Naive B cell (primary cell): ENCODE measurements at regions not wholly inside any gene's neighbourhood (a gene's known extent, or its start where the extent isn't known, plus 50 kb on each side); places are given as distances from the start of the nearest gene placed in this dataset.
A peak's percentile ranks its signal among the peaks of the same experiment; 100 is the strongest.

Experiments
- ATAC-seq, 2 donors: fragments of 150-1000 bp; cut with Tn5 transposase; 2 replicates each; pipeline ENCODE4 v1.10.0; 2021; ENCODE audit warnings: low read depth in 2 of 2, mild to moderate bottlenecking in 2 of 2, moderate library complexity in 2 of 2
- DNase-seq: peaks from one replicate; pipeline ENCODE4 v3.0.0; 2022
- H3K27ac Mint-ChIP-seq, 6 donors: one replicate each; pipeline ENCODE4 v1.8.0; 2020 to 2022; ENCODE audit warnings: mild to moderate bottlenecking in 6 of 6, mixed read lengths in 6 of 6, moderate library complexity in 5 of 6, inconsistent platforms in 2 of 6
- H3K27me3 Mint-ChIP-seq, 3 donors: one replicate each; pipeline ENCODE4 v1.8.0; 2021 to 2022; ENCODE audit warnings: mixed read lengths in 3 of 3, mild to moderate bottlenecking in 1 of 3
- H3K36me3 Mint-ChIP-seq, 2 donors: one replicate each; pipeline ENCODE4 v1.8.0; 2020 to 2022; ENCODE audit warnings: mixed read lengths in 2 of 2, inconsistent platforms in 1 of 2, mild to moderate bottlenecking in 1 of 2
- H3K4me1 Mint-ChIP-seq, 3 donors: one replicate each; pipeline ENCODE4 v1.8.0; 2020 to 2022; ENCODE audit warnings: mixed read lengths in 3 of 3, inconsistent platforms in 1 of 3, mild to moderate bottlenecking in 1 of 3, moderate library complexity in 1 of 3
- H3K4me3 Mint-ChIP-seq, 8 donors: one replicate each; pipeline ENCODE4 v1.8.0; 2020 to 2022; ENCODE audit warnings: mild to moderate bottlenecking in 8 of 8, mixed read lengths in 8 of 8, moderate library complexity in 8 of 8, inconsistent platforms in 2 of 8
- H3K9me3 Mint-ChIP-seq, 7 donors: one replicate each; pipeline ENCODE4 v1.8.0; 2020 to 2022; ENCODE audit warnings: mixed read lengths in 7 of 7, mild to moderate bottlenecking in 5 of 7, inconsistent platforms in 2 of 7, moderate library complexity in 1 of 7

- Mint-ChIP-seq H3K4me1 (no peaks in the 10 kb centered on the region), H3K36me3 (peaks cover 0 to 19% of the 10 kb centered on the region in 2 donors), H3K4me3 (peak overlapping the region in 1 of 8 donors; percentile 0), H3K27me3 (peaks cover 10 to 19% (median 12%) of the 10 kb centered on the region in 3 donors), H3K9me3 (peaks cover 8 to 28% (median 17%) of the 10 kb centered on the region in 7 donors), H3K27ac (no peak overlapping the region)
- DNase-seq, result no peak
- no peak for ATAC-seq
These were observed 683.9 kb downstream of the TBC1D22A start for GRCh38 chr22:47446331-47446730.

- DNase-seq (no peak), ATAC-seq (no peak)
- peaks cover 10 to 19% (median 12%) of the 10 kb centered on the region in 3 donors for H3K27me3 Mint-ChIP-seq
- peaks cover 8 to 29% (median 19%) of the 10 kb centered on the region in 7 donors for H3K9me3 Mint-ChIP-seq
- H3K36me3 Mint-ChIP-seq, result peaks cover 0 to 19% of the 10 kb centered on the region in 2 donors
- H3K4me1 Mint-ChIP-seq, result no peaks in the 10 kb centered on the region
- H3K4me3 Mint-ChIP-seq, result no peak overlapping the region
- peak overlapping the region in 1 of 6 donors; percentile 57 for H3K27ac Mint-ChIP-seq
These were observed 683.4 kb downstream of the TBC1D22A start for GRCh38 chr22:47445716-47446290.

GRCh38 chr22:47445212-47445611 lies 682.8 kb downstream of the TBC1D22A start:
- Mint-ChIP-seq H3K4me3 (no peak overlapping the region), H3K9me3 (peaks cover 8 to 32% (median 24%) of the 10 kb centered on the region in 7 donors), H3K4me1 (no peaks in the 10 kb centered on the region), H3K36me3 (peaks cover 0 to 21% of the 10 kb centered on the region in 2 donors), H3K27ac (no peak overlapping the region), H3K27me3 (peaks cover 10 to 17% (median 12%) of the 10 kb centered on the region in 3 donors)
- no peak for ATAC-seq
- DNase-seq, result no peak

GRCh38 chr22:47444746-47445065 lies 682.3 kb downstream of the TBC1D22A start:
- ATAC-seq (no peak), DNase-seq (no peak)
- Mint-ChIP-seq H3K4me1 (no peaks in the 10 kb centered on the region), H3K9me3 (peaks cover 8 to 38% (median 26%) of the 10 kb centered on the region in 7 donors), H3K27me3 (peaks cover 10 to 15% (median 12%) of the 10 kb centered on the region in 3 donors), H3K27ac (no peak overlapping the region), H3K4me3 (no peak overlapping the region), H3K36me3 (peaks cover 0 to 24% of the 10 kb centered on the region in 2 donors)

GRCh38 chr22:47443836-47444745 lies 681.6 kb downstream of the TBC1D22A start:
- peaks cover 0 to 24% of the 10 kb centered on the region in 2 donors for H3K36me3 Mint-ChIP-seq
- H3K4me1 Mint-ChIP-seq, result no peaks in the 10 kb centered on the region
- no peak overlapping the region for H3K27ac Mint-ChIP-seq
- H3K4me3 Mint-ChIP-seq, result no peak overlapping the region
- ATAC-seq, result no peak
- peaks cover 10 to 15% (median 12%) of the 10 kb centered on the region in 3 donors for H3K27me3 Mint-ChIP-seq
- DNase-seq, result no peak
- peaks cover 8 to 44% (median 29%) of the 10 kb centered on the region in 7 donors for H3K9me3 Mint-ChIP-seq

- Mint-ChIP-seq H3K27me3 (peaks cover 10 to 15% (median 12%) of the 10 kb centered on the region in 3 donors), H3K9me3 (peaks cover 8 to 44% (median 31%) of the 10 kb centered on the region in 7 donors), H3K27ac (no peak overlapping the region), H3K36me3 (peaks cover 0 to 24% of the 10 kb centered on the region in 2 donors), H3K4me1 (no peaks in the 10 kb centered on the region), H3K4me3 (no peak overlapping the region)
- no peak for ATAC-seq
- no peak for DNase-seq
These were observed 680.4 kb downstream of the TBC1D22A start for GRCh38 chr22:47442821-47443220.

GRCh38 chr22:47439643-47440265 lies 677.3 kb downstream of the TBC1D22A start:
- H3K9me3 Mint-ChIP-seq, result peaks cover 9 to 53% (median 32%) of the 10 kb centered on the region in 7 donors
- no peak for DNase-seq
- H3K36me3 Mint-ChIP-seq, result peaks cover 5 to 26% of the 10 kb centered on the region in 2 donors
- H3K4me1 Mint-ChIP-seq, result peaks cover 0 to 1% (median 0%) of the 10 kb centered on the region in 3 donors
- H3K27me3 Mint-ChIP-seq, result peaks cover 0 to 13% (median 10%) of the 10 kb centered on the region in 3 donors
- H3K27ac Mint-ChIP-seq, result no peak overlapping the region
- ATAC-seq, result no peak
- no peak overlapping the region for H3K4me3 Mint-ChIP-seq

- Mint-ChIP-seq H3K36me3 (peaks cover 5 to 23% of the 10 kb centered on the region in 2 donors), H3K9me3 (peaks cover 10 to 51% (median 24%) of the 10 kb centered on the region in 7 donors), H3K4me1 (peaks cover 0 to 1% (median 0%) of the 10 kb centered on the region in 3 donors), H3K27me3 (peaks cover 0 to 15% (median 10%) of the 10 kb centered on the region in 3 donors), H3K4me3 (no peak overlapping the region), H3K27ac (no peak overlapping the region)
- no peak for DNase-seq
- ATAC-seq, result no peak
These were observed 675.2 kb downstream of the TBC1D22A start for GRCh38 chr22:47437636-47438035.

- Mint-ChIP-seq H3K9me3 (peaks cover 6 to 46% (median 19%) of the 10 kb centered on the region in 7 donors), H3K4me1 (peaks cover 0 to 1% (median 0%) of the 10 kb centered on the region in 3 donors), H3K4me3 (peak overlapping the region in 1 of 8 donors; percentile 21), H3K36me3 (peaks cover 5 to 18% of the 10 kb centered on the region in 2 donors), H3K27me3 (peaks cover 0 to 15% (median 10%) of the 10 kb centered on the region in 3 donors), H3K27ac (no peak overlapping the region)
- no peak for DNase-seq
- no peak for ATAC-seq
These were observed 674.7 kb downstream of the TBC1D22A start for GRCh38 chr22:47437110-47437509.

- ATAC-seq (no peak), DNase-seq (no peak)
- no peak overlapping the region for H3K4me3 Mint-ChIP-seq
- peaks cover 0 to 1% (median 0%) of the 10 kb centered on the region in 3 donors for H3K4me1 Mint-ChIP-seq
- no peak overlapping the region for H3K27ac Mint-ChIP-seq
- peaks cover 0 to 15% (median 10%) of the 10 kb centered on the region in 3 donors for H3K27me3 Mint-ChIP-seq
- H3K9me3 Mint-ChIP-seq, result peaks cover 3 to 37% (median 14%) of the 10 kb centered on the region in 7 donors
- peaks cover 5 to 17% of the 10 kb centered on the region in 2 donors for H3K36me3 Mint-ChIP-seq
These were observed 673.4 kb downstream of the TBC1D22A start for GRCh38 chr22:47435826-47436225.

- H3K36me3 Mint-ChIP-seq, result peaks cover 5 to 13% of the 10 kb centered on the region in 2 donors
- no peak overlapping the region for H3K4me3 Mint-ChIP-seq
- ATAC-seq (no peak), DNase-seq (no peak)
- H3K27me3 Mint-ChIP-seq, result peaks cover 0 to 15% (median 10%) of the 10 kb centered on the region in 3 donors
- H3K27ac Mint-ChIP-seq, result no peak overlapping the region
- peaks cover 0 to 1% (median 0%) of the 10 kb centered on the region in 3 donors for H3K4me1 Mint-ChIP-seq
- H3K9me3 Mint-ChIP-seq, result peaks cover 3 to 30% (median 14%) of the 10 kb centered on the region in 7 donors
These were observed 672.7 kb downstream of the TBC1D22A start for GRCh38 chr22:47435204-47435487.

- peaks cover 5 to 11% of the 10 kb centered on the region in 2 donors for H3K36me3 Mint-ChIP-seq
- no peak overlapping the region for H3K4me3 Mint-ChIP-seq
- H3K4me1 Mint-ChIP-seq, result peaks cover 0 to 1% (median 0%) of the 10 kb centered on the region in 3 donors
- H3K27ac Mint-ChIP-seq, result no peak overlapping the region
- no peak for ATAC-seq
- H3K9me3 Mint-ChIP-seq, result peaks cover 3 to 25% (median 14%) of the 10 kb centered on the region in 7 donors
- DNase-seq, result no peak
- peaks cover 0 to 15% (median 10%) of the 10 kb centered on the region in 3 donors for H3K27me3 Mint-ChIP-seq
These were observed 672.1 kb downstream of the TBC1D22A start for GRCh38 chr22:47434336-47435203.
